GM18499 (cell line): ENCODE measurements at regions not wholly inside any gene's neighbourhood (a gene's known extent, or its start where the extent isn't known, plus 50 kb on each side); places are given as distances from the start of the nearest gene placed in this dataset.

ENCODE experiments used
- ATAC-seq: cut with Tn5 transposase; IDR thresholded peaks from one replicate; pipeline ENCODE4 v1.9.1; 2021; ENCODE audit warnings: moderate number of reproducible peaks; ENCODE audit not compliant: insufficient read depth, unreplicated experiment

- no peak for ATAC-seq
Measured at GRCh38 chr2:19416083-19416482, 57.7 kb upstream of the OSR1 start.

- ATAC-seq: no peak
Measured at GRCh38 chr2:19409046-19409445, 50.6 kb upstream of the OSR1 start.

DNA sequence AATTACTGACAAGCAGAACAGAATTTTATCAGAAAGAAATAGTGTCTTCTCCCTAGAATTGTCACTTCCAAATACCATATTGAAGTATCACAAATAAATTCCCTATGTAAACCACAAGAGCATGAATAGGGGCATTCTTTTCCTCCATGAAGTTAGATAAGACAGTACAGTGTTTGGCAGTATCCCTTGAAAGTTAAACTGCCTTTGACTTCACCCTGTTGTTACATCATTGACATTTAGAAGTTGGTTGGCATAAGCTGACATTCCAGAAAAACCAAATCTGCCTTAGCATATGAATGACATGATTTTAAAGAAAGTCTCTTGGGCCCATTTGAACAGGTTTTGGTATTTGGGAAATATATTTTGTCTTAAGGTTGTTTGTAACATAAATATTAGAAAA lies 50.2 kb upstream of the OSR1 start:
- no peak for ATAC-seq
